RWPE2 (cell line): ENCODE measurements at regions not wholly inside any gene's neighbourhood (a gene's known extent, or its start where the extent isn't known, plus 50 kb on each side); places are given as distances from the start of the nearest gene placed in this dataset.

Experiments
- ATAC-seq: fragments of 200-7000 bp; cut with Tn5 transposase; 3 replicates; pipeline ENCODE4 v1.9.1; 2021; ENCODE audit warnings: low read depth
- DNase-seq: peaks from one replicate; pipeline ENCODE4 v3.0.0-alpha.2; 2020; ENCODE audit warnings: low spot score
- H3K27ac ChIP-seq: fragments of 450-650 bp; 2 replicates; pipeline ENCODE4 v1.5.1; 2017; ENCODE audit warnings: mild to moderate bottlenecking; ENCODE audit not compliant: poor library complexity, severe bottlenecking
- H3K27me3 ChIP-seq: fragments of 250-450 bp; sonication (Bioruptor Pico); 2 replicates; pipeline ENCODE4 v1.5.1; 2021; ENCODE audit warnings: mild to moderate bottlenecking, moderate library complexity; ENCODE audit not compliant: insufficient read depth, poor library complexity, severe bottlenecking
- H3K36me3 ChIP-seq: fragments of 250-450 bp; sonication (Bioruptor Pico); 2 replicates; pipeline ENCODE4 v1.5.1; 2020; ENCODE audit warnings: low read depth, mild to moderate bottlenecking, moderate library complexity
- H3K4me1 ChIP-seq: fragments of 250-450 bp; sonication (Bioruptor Pico); 2 replicates; pipeline ENCODE4 v1.5.1; 2021; ENCODE audit warnings: mild to moderate bottlenecking, moderate library complexity; ENCODE audit not compliant: insufficient read depth, poor library complexity, severe bottlenecking
- H3K4me3 ChIP-seq: fragments of 250-450 bp; sonication (Bioruptor Pico); 2 replicates; pipeline ENCODE4 v1.5.1; 2021; ENCODE audit warnings: mild to moderate bottlenecking, moderate library complexity; ENCODE audit not compliant: severe bottlenecking
- H3K9me3 ChIP-seq: fragments of 250-450 bp; sonication (Bioruptor Pico); 2 replicates; pipeline ENCODE4 v1.5.1; 2021; ENCODE audit warnings: mild to moderate bottlenecking, moderate library complexity; ENCODE audit not compliant: severe bottlenecking
- CTCF ChIP-seq: fragments of 450-650 bp; IDR thresholded peaks from one replicate; pipeline ENCODE4 v1.5.1; 2017; ENCODE audit warnings: mild to moderate bottlenecking, moderate library complexity; ENCODE audit not compliant: poor library complexity, severe bottlenecking

GRCh38 chr5:148708854-148709253 lies 54.5 kb upstream of the HTR4 start:
- no peak for TF ChIP-seq CTCF
- no peaks in the 10 kb centered on the region for H3K9me3 ChIP-seq
- H3K4me3 ChIP-seq, result no peak overlapping the region
- no peak for ATAC-seq
- H3K27ac ChIP-seq, result no peak overlapping the region
- H3K4me1 ChIP-seq, result no peaks in the 10 kb centered on the region
- no peak for DNase-seq
- no peaks in the 10 kb centered on the region for H3K36me3 ChIP-seq
- H3K27me3 ChIP-seq, result no peaks in the 10 kb centered on the region

- Histone ChIP-seq H3K36me3 (no peaks in the 10 kb centered on the region), H3K27ac (no peak overlapping the region), H3K27me3 (no peaks in the 10 kb centered on the region), H3K4me3 (no peak overlapping the region), H3K4me1 (no peaks in the 10 kb centered on the region), H3K9me3 (no peaks in the 10 kb centered on the region)
- no peak for TF ChIP-seq CTCF
- DNase-seq (no peak), ATAC-seq (no peak)
Observed at GRCh38 chr5:148711961-148712360, 57.6 kb upstream of the HTR4 start.

DNA sequence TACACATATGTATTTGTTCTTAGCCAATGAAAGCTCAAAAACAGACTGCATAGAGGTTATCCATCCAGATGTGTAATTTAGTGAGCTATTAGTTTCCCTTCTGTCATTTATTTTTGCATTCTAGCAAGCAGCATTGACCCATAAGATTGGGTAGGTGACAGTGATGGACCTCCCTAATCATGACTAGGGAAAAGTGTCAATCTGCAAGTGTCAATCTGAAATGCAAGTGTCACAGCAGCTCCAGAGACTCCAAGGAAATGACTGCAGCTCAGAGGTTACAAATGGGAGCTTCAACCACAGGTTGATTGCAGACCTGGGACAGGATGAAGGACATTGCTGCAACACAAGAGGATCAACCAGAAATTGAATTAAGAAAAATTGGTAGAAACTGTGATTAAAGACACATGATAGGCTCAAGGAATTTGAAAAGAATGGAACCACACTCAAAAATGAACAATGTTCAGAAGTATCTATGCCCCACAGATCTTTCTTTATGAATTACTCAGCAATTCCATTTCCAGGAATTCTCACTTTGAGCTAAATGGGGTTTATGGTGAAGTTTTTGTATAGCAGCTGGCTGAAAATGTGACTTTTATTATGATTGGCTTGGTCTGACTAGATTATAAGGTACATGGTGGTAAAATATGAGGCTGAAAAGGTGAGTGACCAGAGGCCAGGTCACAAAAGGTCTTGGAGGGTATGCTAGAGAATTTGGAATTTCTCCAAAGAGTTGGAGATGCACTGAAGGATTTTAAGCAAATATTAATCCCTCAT lies 59.6 kb upstream of the HTR4 start:
- DNase-seq (no peak), ATAC-seq (no peak)
- H3K27me3 ChIP-seq, result no peaks in the 10 kb centered on the region
- no peaks in the 10 kb centered on the region for H3K9me3 ChIP-seq
- no peak for TF ChIP-seq CTCF
- H3K27ac ChIP-seq, result no peak overlapping the region
- H3K4me1 ChIP-seq, result no peaks in the 10 kb centered on the region
- H3K36me3 ChIP-seq, result no peaks in the 10 kb centered on the region
- no peak overlapping the region for H3K4me3 ChIP-seq

GRCh38 chr5:148716716-148717115 lies 62.4 kb upstream of the HTR4 start:
- no peak for ATAC-seq
- H3K27me3 ChIP-seq, result no peaks in the 10 kb centered on the region

More at GRCh38 chr5:148716716-148717115, 62.4 kb upstream of the HTR4 start:
- DNase-seq, result no peak
- H3K4me1 ChIP-seq, result no peaks in the 10 kb centered on the region
- no peak for TF ChIP-seq CTCF
- H3K27ac ChIP-seq, result no peak overlapping the region
- H3K4me3 ChIP-seq, result no peak overlapping the region
- no peaks in the 10 kb centered on the region for H3K9me3 ChIP-seq
- H3K36me3 ChIP-seq, result no peaks in the 10 kb centered on the region
